ENCODE measurements at regions not wholly inside any gene's neighbourhood (a gene's known extent, or its start where the extent isn't known, plus 50 kb on each side); places are given as distances from the start of the nearest gene placed in this dataset.

DNA sequence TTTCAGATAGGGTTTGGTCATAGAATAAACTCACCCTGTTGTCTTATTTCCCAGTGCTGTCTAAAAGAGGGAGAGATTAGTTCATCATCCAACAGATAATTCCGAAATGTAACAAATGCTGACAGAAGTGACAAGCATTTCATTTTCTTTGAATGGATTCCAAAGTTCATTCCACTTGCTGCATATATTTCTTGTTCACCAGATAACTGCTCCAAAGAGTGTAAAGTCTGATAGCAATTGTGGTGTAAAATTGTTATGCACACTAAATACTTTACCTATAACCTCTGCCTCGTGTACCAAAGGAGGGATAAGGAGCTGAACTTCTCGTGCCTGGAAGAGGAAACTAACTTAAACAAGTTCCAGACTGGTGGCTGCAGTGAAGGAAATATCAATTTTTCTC, 290.0 kb upstream of the ADAMTSL1 start:
- Histone ChIP-seq H3K27ac (ENCODE audit: insufficient read length, low read depth, low read length) (no peak overlapping the region), H3K4ac (ENCODE audit: low read depth, low read length) (no peak overlapping the region), H4K20me1 (ENCODE audit: control insufficient read depth, insufficient read depth, insufficient read length) (no peaks in the 10 kb centered on the region), H2BK20ac (ENCODE audit: low read depth, low read length, poor library complexity, severe bottlenecking) (no peak overlapping the region), H3K27me3 (ENCODE audit: insufficient read depth, low read length) (no peaks in the 10 kb centered on the region), H4K8ac (replicated peaks; ENCODE audit: insufficient read length, low read depth, low read length) (no peak overlapping the region), H4K91ac (ENCODE audit: insufficient read length, low read depth, low read length) (no peak overlapping the region), H2BK5ac (ENCODE audit: insufficient read length, low read length) (no peak overlapping the region), H3K4me2 (ENCODE audit: insufficient read depth, insufficient read length, low read length) (no peak overlapping the region), H2BK15ac (ENCODE audit: low read depth, low read length) (no peak overlapping the region), H3K4me1 (ENCODE audit: insufficient read depth, low read length) (no peaks in the 10 kb centered on the region), H3K9ac (ENCODE audit: extremely low read depth, insufficient read length, low read length) (no peak overlapping the region), H3K79me1 (ENCODE audit: insufficient read depth, low read depth, low read length, poor library complexity, severe bottlenecking) (no peaks in the 10 kb centered on the region), H2BK12ac (ENCODE audit: insufficient read length, low read depth, low read length) (no peak overlapping the region), H3K23me2 (ENCODE audit: insufficient read length, low read depth, low read length, poor library complexity, severe bottlenecking) (no peaks in the 10 kb centered on the region), H3K14ac (ENCODE audit: insufficient read depth, low read length) (no peak overlapping the region), H3T11ph (ENCODE audit: low read length) (no peak overlapping the region), H3K23ac (ENCODE audit: insufficient read length, low read depth, low read length) (no peak overlapping the region), H4K5ac (ENCODE audit: insufficient read length, low read depth, low read length) (no peak overlapping the region), H2AK5ac (ENCODE audit: insufficient read length, low read length) (no peak overlapping the region), H3K56ac (ENCODE audit: insufficient read length, low read depth, low read length) (no peak overlapping the region), H3K79me2 (ENCODE audit: insufficient read depth, low read length) (no peaks in the 10 kb centered on the region), H2BK120ac (ENCODE audit: low read depth, low read length, poor library complexity, severe bottlenecking) (no peak overlapping the region), H2AFZ (ENCODE audit: low read length) (no peak overlapping the region), H3K18ac (ENCODE audit: insufficient read length, low read depth, low read length) (no peak overlapping the region), H3K9me3 (ENCODE audit: control insufficient read depth, low read depth, low read length) (no peaks in the 10 kb centered on the region)
- no peak for DNase-seq
- WGBS (ENCODE audit: extremely low coverage, insufficient read length, low lambda C conversion rate) = no CpG with 5 or more reads among the region's 3 CpGs
- H3K4me3 Mint-ChIP-seq = no peak overlapping the region
- H3K9me3 Mint-ChIP-seq = peaks cover 5 to 7% of the 10 kb centered on the region in 2 experiments
- H3K4me1 Mint-ChIP-seq = no peaks in the 10 kb centered on the region
- TF ChIP-seq CTCF (conservative IDR thresholded peaks at IDR 0.05) = no peak
- no peaks in the 10 kb centered on the region for H3K27me3 Mint-ChIP-seq (ENCODE audit: low read depth)
- no peak overlapping the region for H3K27ac Mint-ChIP-seq
- no peaks in the 10 kb centered on the region; a peak in 1 of 7 replicates for H3K36me3 Mint-ChIP-seq (ENCODE audit: insufficient read depth in 1 of 3, low read depth in 3 of 3)
